RCC 7860 (cell line): ENCODE measurements at regions not wholly inside any gene's neighbourhood (a gene's known extent, or its start where the extent isn't known, plus 50 kb on each side); places are given as distances from the start of the nearest gene placed in this dataset.
"Not testable (repeated sequence)": the region's sequence is repeated elsewhere in the genome, so short reads cannot be mapped to it uniquely, and the experiment has no call there.

Source experiments
- DNase-seq: peaks from one replicate; pipeline ENCODE4 v3.0.0-alpha.2; 2015; ENCODE audit warnings: low spot score
- FAIRE-seq: peaks from 2 replicates; lab custom pipeline; 2012; peaks lifted over from hg19 to GRCh38; lab: Jason Lieb, UNC

GRCh38 chr1:234836776-234837357, 226.9 kb upstream of the IRF2BP2 start:
- FAIRE-seq, result no peak
- no peak for DNase-seq

GRCh38 chr1:234836045-234836681, 226.2 kb upstream of the IRF2BP2 start:
- no peak for FAIRE-seq

DNA sequence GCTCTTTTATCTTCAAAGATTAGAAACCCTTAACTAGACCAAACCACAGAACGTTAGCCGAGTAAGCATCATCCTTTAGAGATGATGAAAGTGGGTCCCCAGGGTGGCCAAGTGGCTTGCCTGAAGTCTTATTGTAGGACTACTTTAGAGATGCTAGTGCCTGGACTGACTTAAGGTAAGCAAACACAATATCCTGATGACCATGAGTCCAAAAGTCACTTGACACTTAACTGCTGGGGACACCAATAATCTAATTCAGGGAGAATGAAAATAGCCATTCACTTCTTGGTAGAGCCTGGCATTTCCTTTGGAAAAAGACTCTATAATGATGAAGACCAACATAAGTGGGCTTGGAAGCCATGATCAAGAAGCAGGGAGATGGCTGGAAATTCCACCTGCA, 225.3 kb upstream of the IRF2BP2 start:
- FAIRE-seq, result no peak
- no peak for DNase-seq

More at GRCh38 chr1:234836045-234836681, 226.2 kb upstream of the IRF2BP2 start:
- no peak for DNase-seq

GRCh38 chr1:234833646-234834045, 223.7 kb upstream of the IRF2BP2 start:
- FAIRE-seq, result no peak
- DNase-seq, result no peak

GRCh38 chr1:234833118-234833517, 223.1 kb upstream of the IRF2BP2 start:
- DNase-seq (no peak), FAIRE-seq (no peak)

GRCh38 chr1:234827656-234828055, 217.7 kb upstream of the IRF2BP2 start:
- DNase-seq (no peak), FAIRE-seq (no peak)

DNA sequence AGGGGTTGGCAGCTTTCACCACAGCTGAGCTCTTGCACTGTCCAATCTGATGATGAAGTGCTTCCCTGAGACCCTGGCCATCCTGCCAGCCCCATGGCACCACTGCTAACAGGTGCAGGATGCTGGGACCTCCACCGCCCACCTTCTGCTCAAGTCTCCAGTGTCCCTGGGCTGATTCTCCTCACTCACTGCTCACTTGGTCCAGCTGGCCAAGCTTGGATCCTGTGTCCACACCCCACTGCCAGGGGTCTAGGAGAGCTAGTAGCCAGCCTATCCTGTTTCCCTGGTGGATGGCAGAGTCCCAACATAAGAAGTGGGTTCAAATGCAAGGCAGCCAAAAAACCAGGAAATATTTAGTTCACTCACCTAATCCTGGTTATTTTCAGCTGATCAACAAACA, 217.2 kb upstream of the IRF2BP2 start:
- no peak for FAIRE-seq
- DNase-seq, result no peak

GRCh38 chr1:234826352-234826751, 216.4 kb upstream of the IRF2BP2 start:
- DNase-seq (no peak), FAIRE-seq (no peak)

- DNase-seq (no peak), FAIRE-seq (no peak)
Measured at GRCh38 chr1:234825498-234826165, 215.7 kb upstream of the IRF2BP2 start.

- not testable (repeated sequence) for FAIRE-seq, DNase-seq
Measured at GRCh38 chr1:234824836-234825235, 214.9 kb upstream of the IRF2BP2 start.

DNA sequence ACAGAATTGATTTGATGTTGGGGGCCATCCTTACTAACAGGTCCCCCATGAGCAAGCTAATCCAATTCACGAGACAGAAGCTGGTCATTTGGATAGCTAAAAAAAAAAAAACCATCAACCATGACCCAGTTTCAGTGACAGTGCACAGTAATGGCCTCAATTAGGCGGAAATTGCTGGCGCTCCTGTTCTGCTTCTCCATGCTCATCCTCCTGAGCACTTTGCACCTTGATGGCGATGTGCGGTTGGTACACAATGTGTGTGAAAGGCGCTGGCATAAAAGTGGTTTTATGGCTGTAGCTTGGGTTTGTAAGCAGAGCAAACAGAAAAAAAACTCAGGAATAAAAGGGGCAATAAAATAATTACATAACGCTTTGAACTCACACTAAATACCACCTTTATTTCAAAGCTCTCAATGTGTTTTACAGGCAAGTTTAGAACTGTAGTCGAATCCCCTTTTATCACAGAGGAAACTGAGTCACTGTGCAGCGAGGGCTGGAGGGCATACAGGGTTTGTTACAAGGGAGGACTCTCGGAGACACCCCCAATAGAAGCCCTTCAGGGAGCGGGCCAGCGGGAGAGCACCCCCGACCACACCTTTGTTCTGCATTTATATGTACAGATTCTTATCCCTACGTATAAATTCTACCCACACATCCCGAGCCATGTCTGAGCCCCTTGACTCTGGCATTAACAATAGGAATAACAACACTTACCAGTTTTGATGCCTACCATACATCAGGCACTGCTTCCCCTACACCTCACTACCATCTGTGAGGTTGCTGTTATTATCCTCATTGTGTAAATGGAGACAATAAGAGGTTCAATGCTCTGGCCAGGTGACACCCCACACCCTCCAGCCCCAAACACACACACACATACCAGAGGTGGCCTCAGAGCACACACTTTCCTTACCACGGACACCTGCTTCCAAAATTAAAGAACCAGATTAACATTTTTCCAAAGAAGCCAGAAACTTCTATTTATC, 213.5 kb upstream of the IRF2BP2 start:
- FAIRE-seq (no peak), DNase-seq (no peak)

DNA sequence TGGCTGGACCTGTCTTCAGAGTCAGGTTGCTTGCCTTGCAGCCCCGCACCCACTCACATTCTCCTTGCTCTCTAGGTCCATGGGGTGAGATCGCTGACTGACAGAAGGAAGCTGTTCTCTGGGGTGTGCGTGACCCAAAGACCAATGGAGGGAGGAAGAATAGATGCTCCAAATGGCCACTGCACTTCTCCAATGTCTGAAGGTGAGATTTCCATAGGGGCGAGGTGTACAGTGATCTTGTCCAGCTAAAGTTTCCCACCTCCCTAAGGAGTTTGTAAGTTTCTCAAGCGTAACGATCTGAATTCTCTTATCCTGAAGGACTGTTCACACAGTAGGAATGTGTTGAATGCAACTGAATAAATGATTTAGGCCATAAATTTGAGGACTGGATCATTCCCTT, 211.9 kb upstream of the IRF2BP2 start:
- DNase-seq, result no peak
- no peak for FAIRE-seq

DNA sequence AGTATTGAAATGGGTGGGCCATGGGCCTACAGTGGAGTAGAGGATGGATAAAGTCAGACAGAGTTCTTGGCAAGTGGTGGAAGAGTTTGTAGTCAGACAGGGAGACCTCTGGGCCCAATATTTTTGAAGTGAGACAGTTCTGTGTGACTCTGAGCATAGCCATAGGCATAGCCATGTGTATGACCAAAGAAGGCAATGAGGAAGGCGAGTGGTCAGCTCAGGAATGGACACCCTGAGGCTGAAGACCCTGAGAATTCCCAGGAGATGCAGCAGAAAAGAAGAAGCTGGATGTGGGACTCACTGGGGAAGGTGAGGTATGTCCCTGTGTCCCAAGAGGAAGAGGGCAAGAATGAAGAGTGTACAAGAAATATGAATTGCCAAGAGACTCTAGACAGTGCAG, 210.6 kb upstream of the IRF2BP2 start:
- FAIRE-seq (no peak), DNase-seq (no peak)

- not testable (repeated sequence) for DNase-seq, FAIRE-seq
Measured at GRCh38 chr1:234819845-234820244, 209.9 kb upstream of the IRF2BP2 start.

DNA sequence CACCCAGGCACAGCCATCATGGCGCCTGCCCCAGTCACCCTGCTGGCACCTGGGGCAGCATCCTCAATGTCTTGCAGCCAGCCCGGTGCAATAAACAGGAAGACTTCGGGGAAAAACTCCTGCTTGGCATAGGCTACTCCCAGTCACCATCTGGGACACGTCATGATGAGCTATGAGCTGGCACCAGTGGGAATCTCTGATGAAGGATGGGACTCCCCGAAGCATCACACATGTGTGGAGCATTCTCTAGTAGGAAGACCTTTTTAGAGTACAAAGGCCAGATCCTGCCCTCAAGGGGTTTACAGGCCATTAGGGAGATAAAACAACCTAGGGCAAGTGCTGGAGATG, 208.0 kb upstream of the IRF2BP2 start:
- peak; percentile 30 for FAIRE-seq

DNA sequence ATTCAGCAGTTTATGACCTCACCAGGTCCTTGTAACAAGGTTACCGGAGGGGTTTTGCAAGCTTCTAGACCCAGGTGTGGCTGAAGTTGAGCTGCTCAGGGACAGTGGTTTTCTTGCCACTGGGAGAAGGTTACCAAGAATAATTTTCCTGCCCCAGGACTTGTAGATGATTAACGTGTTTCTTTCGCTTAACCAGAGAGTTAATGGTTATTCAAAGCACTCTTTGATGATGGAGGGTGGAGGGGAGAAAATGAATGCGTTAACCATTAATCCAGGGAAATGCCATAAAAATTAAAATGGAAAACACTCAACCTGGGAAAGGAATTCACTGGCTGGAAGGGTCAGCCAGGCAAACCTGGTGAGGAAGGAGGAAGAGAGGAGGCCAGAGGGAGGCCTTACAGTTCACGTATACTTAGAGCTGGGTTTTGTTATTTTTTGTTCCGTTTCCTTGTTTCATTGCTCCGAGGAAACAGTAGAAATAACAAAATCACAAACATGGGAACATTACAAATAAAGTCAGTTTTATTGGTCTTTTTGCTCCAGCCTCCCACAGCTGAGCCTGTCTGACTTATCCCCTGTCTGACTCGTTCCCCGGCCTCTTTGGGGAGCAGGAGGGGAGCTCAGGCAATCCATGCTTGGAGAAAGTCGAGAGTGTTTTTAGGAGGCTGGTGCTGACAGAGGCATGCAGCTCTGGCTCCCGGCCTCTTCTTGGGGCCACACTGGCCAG, 207.5 kb upstream of the IRF2BP2 start:
- DNase-seq, result peak; percentile 96
- FAIRE-seq, result peak; percentile 99

More for the DNA sequence above, 208.0 kb upstream of the IRF2BP2 start:
- DNase-seq, result peak; percentile 45

DNA sequence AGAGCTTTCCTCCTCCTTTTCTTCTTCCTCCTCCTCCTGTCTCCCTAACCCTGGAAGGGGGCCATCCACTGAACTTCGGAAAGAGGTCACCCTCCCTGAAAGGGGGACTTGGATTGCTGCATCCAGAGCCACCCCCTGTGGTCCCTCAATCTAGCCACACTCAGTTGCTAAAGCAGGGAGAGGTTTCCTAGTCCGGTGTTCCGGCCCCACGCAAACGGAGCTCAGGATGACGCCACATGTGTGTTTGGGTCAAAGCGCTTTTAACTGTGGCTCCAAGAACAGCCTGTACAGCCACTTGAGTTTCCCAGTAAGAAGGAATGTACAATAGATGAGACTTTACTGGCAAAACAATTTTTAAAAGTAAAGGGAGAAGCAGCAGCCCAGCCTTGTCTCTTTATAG, 206.9 kb upstream of the IRF2BP2 start:
- FAIRE-seq, DNase-seq: not testable (repeated sequence)

- not testable (repeated sequence) for DNase-seq
Measured at GRCh38 chr1:234816186-234816851, 206.3 kb upstream of the IRF2BP2 start.

DNA sequence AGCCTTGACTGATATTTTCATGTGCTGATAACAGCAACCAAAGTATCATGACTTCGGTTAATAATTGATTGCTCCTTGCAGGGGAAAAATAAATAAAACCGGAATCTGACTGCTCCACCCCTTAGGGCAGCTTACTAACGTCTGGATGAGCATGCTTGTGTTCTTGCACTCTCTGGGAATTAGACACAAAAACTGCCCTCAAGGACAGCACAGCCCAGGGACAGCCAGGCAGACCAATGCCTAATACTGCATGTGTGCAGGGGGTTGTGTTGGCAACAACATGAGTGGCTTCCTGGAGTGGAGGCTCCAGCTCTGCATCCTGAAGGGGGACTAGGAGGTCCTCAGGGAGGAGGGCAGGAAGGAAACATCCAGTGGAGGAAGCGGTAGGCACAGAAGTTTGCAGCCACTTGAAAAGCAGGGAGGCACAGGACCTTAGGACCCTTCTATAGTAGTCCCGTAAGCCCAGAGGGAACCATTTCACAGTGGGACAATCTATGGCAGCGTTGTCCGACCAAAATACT, 205.4 kb upstream of the IRF2BP2 start:
- FAIRE-seq, result peak; percentile 36

More at GRCh38 chr1:234816186-234816851, 206.3 kb upstream of the IRF2BP2 start:
- not testable (repeated sequence) for FAIRE-seq

More for the DNA sequence above, 205.4 kb upstream of the IRF2BP2 start:
- not testable (repeated sequence) for DNase-seq
